PFSK-1 (cell line): ENCODE measurements at regions not wholly inside any gene's neighbourhood (a gene's known extent, or its start where the extent isn't known, plus 50 kb on each side); places are given as distances from the start of the nearest gene placed in this dataset.

Experiments
- FOXP2 ChIP-seq: optimal IDR thresholded peaks from 2 replicates; pipeline ENCODE3; 2011; ENCODE audit warnings: borderline replicate concordance, control low read depth, inconsistent platforms; ENCODE audit not compliant: insufficient read depth; ENCODE audit errors: extremely low read length, extremely low read depth
- SIN3A ChIP-seq: IDR thresholded peaks from 2 replicates; pipeline ENCODE4 v1.6.1; 2012; ENCODE audit warnings: mild to moderate bottlenecking, low read length, moderate library complexity, borderline replicate concordance; ENCODE audit not compliant: insufficient read depth
- TAF1 ChIP-seq: IDR thresholded peaks from 2 replicates; pipeline ENCODE4 v1.6.1; 2012; ENCODE audit warnings: low read length, control low read depth, borderline replicate concordance; ENCODE audit not compliant: insufficient read depth

DNA sequence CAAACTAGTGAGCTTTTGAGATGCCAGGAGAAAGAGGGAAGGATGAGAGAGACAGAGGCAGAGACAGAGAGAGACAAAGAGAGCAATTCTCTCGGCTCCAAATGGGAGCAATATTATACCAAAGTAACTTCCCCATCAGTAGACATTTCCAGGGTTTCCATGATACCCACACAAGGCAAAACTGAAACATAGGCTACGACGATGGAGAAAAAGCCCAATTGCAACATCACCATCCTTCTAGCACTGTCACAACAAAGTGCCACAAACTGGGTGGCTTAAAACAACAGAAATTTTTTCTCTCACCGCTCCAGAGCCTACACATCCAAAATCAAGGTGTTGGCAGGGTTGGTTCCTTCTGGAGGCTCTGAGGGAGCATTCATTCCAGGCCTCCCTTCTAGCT lies 81.4 kb downstream of the KCTD12 start:
- TF ChIP-seq FOXP2 (no peak), TAF1 (no peak), SIN3A (no peak)
